ENCODE measurements at regions not wholly inside any gene's neighbourhood (a gene's known extent, or its start where the extent isn't known, plus 50 kb on each side); places are given as distances from the start of the nearest gene placed in this dataset.

DNA sequence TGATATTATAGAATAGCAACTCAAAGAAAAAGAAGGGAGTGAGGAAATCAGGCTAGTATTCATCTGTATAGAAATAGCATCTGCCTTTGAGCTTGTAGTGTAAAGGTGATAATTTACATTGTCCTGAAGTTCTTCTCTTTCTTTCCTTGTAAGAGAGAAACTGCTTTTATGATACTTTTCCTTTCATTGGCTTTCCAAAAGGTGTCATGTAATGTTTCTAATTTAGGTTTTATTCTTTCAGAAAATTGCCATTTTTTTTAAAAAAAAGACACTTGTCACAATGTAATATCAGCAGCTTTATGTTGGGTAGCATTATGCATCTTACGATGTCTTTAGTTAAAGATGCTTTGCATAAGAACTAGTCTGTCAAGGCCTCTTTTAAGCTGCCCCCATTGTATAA is 1153.8 kb upstream of the PCDH7 start:
- TF ChIP-seq, protein P1, sequence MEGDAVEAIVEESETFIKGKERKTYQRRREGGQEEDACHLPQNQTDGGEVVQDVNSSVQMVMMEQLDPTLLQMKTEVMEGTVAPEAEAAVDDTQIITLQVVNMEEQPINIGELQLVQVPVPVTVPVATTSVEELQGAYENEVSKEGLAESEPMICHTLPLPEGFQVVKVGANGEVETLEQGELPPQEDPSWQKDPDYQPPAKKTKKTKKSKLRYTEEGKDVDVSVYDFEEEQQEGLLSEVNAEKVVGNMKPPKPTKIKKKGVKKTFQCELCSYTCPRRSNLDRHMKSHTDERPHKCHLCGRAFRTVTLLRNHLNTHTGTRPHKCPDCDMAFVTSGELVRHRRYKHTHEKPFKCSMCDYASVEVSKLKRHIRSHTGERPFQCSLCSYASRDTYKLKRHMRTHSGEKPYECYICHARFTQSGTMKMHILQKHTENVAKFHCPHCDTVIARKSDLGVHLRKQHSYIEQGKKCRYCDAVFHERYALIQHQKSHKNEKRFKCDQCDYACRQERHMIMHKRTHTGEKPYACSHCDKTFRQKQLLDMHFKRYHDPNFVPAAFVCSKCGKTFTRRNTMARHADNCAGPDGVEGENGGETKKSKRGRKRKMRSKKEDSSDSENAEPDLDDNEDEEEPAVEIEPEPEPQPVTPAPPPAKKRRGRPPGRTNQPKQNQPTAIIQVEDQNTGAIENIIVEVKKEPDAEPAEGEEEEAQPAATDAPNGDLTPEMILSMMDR (conservative IDR thresholded peaks at IDR 0.05; ENCODE audit: low read depth in 2 of 2), result no peak
- TF ChIP-seq EZH2phosphoT487 (IDR thresholded peaks at IDR 0.05; ENCODE audit: unreplicated experiment) (no peak), POLR2AphosphoS5 (IDR thresholded peaks at IDR 0.05; ENCODE audit: low read depth) (no peak), EZH2 (IDR thresholded peaks at IDR 0.05; ENCODE audit: low read depth, unreplicated experiment) (no peak), NANOG (IDR thresholded peaks at IDR 0.05; ENCODE audit: borderline replicate concordance) (no peak)
